AG20443 (cell line): ENCODE measurements at regions not wholly inside any gene's neighbourhood (a gene's known extent, or its start where the extent isn't known, plus 50 kb on each side); places are given as distances from the start of the nearest gene placed in this dataset.

ENCODE experiments used
- DNase-seq: peaks from one replicate; pipeline ENCODE4 v3.0.0; 2012; ENCODE audit warnings: low spot score, mixed read lengths

DNA sequence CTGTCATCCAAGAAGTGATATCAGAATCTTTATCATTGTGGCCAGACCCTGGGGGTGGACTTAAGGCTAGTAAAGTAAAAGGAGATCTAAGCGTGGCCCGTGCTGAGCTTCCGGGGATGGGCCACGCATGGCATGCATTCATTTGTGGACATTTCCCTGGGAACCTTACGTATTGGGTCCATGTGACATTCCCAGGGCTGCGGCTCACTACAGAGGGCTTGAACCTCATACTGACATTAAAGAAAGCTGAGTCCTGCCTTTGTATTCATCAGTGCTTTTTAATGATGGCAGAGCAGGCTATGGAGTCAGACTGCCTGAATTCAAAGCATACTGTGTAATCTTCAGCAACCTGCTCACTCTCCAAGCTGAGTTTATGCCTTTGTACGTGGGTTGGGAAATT is 152.2 kb upstream of the AFDN start:
- DNase-seq: no peak

DNA sequence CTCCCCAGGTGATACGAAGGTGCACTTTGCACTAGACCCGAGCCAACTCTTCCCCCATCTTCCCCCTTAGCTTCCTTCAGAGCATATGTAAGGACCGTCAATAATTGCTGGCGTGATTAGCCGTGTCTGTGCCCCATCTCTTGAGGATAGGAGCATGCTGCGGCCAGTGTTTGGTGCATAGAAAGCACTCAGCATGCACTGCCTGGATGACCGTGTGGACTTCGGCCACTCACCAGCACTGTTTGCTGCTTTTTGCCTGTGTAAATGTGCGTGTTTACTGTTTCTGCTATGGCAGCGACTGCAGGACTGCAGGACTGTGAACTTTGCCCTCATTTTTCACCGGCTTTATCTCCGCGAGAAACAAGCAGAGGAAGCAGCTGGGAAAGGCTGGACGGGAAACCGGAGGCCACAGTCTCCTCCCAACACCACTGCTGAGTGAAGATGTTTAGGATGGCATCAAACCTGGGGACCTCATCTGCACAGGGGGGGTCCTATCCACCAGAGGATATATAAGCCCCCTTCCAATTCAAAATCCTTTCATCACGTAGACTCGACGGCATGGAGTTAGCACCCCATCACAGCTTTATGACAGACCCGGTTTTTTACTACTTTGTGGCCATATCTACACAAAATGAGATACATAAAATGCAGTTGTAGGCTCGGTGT is 150.6 kb upstream of the AFDN start:
- no peak for DNase-seq

DNA sequence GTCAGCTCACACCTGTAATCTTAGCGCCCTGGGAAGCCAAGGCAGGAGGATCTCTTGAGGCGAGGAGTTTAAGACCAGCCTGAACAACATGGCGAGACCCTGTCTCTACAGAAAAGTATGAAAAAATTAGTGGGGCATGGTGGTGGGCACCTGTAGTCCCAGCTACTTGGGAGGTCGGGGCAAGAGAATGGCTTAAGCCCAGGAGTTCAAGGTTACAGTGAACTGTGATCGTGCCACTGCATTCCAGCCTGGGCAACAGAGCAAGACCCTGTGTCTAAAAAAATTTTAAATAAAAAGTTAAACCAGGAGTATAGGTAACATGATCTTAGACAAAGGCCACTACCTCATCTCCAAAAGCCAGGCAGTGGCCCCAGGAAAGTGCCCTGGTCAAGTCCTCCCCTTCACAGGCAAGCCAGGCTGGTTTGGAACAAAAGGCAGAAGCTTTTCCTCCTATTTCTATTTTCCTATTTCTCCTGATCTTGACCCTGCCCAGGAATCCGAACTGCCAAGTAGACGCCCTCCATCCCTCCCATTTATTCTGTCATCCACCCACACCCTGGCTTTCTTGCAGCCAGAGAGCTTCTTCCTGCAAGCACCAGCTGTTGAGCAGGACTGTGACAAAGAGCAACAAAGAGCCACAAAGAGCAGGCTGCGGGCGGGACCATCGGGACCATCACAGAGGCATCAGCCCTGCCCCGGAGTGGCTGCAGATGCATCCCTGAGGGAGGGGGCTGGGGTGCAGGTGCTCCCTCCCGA is 149.9 kb upstream of the AFDN start:
- DNase-seq: no peak

DNA sequence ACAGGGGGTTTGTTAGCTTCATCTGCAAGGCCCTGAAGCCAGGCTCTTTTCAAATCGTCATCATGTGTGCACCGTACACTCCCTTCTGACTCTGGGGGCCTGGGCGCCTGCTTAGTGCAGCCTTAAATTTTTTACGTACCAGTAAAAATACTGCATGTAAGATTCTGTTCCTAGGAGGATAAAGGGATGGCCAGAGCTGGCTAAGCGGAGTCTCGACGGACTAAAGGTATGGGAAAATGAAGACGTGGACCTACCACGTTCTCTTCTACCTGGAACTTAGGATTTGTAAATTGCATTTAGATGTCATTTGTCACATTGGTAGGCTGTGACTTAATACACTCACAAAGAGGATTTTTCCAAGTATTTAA is 149.3 kb upstream of the AFDN start:
- no peak for DNase-seq

DNA sequence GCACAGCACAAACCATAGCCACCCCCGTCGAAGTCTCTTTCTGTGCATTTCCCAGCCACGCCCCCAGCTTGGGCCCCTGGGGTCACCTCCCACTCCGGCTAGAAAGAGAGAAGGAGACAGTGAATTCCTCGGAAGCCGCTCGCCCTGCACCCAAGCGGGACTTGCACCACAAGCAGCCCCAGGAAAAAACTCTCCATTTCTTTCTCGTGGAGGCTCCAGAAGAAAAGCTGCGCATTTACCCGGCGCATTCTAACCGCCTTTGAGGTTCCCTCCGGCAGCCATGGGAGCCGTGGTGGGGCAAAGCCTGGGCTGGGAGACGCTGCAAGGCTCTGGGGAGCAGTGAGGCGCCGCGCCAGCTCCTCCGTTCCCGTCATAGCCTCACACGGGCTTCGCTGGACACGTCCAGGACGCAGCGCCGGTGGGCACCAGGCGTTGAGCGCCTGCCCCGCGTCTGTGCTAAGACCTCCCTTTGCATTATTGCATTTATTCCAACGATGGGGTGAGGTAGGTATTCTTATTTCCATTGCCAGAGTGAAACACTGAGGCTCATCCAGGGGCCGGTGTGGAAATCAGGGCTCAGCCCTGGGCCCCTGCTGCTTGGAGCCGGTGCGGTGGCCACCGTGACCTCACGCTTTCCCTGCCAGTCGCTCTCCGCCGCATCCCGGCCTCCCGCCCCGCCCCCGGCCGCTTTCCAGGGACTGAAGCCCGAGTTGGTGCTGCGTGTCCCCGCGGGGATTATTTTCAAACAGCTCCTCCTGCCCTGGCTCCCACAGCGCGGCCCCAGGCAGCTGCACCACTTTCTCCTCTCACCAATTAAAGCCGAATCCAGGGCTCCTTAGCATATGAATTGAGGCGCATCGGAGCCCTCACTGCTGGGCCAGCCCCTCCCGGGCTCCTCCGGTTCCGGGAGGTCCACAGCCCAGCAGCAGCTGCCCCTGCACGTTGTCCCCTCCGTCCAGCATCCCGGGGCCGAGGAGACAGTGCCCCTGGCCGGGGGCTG is 148.3 kb upstream of the AFDN start:
- DNase-seq: no peak

DNA sequence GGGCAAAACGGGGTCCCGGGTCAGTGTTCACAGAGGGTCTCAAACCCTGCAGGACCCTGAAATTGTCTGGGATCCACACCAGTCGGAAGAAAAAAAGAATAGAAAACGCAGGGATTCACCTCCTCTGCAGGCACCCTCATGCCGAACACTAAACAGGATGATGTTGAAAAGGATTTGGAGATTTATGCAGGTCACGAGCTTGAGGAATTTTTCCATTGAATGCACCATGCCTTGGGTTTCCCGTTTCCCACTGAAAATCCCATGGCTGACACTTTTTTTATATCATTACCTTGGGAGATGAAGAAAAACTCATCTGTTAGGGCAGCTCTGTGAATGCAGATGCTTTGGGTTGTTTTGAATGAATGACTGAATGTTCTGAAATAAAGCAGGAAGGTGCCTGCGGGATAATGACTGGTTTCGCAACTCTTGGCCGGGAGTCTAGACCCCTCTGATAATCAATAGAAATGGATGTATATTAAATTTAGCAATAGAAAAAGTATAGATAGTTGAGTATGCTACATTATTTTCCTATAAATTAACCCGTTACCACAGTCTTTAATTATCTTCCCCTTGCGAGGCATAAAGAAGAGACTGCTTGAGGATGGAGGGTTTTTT is 147.5 kb upstream of the AFDN start:
- DNase-seq: no peak

DNA sequence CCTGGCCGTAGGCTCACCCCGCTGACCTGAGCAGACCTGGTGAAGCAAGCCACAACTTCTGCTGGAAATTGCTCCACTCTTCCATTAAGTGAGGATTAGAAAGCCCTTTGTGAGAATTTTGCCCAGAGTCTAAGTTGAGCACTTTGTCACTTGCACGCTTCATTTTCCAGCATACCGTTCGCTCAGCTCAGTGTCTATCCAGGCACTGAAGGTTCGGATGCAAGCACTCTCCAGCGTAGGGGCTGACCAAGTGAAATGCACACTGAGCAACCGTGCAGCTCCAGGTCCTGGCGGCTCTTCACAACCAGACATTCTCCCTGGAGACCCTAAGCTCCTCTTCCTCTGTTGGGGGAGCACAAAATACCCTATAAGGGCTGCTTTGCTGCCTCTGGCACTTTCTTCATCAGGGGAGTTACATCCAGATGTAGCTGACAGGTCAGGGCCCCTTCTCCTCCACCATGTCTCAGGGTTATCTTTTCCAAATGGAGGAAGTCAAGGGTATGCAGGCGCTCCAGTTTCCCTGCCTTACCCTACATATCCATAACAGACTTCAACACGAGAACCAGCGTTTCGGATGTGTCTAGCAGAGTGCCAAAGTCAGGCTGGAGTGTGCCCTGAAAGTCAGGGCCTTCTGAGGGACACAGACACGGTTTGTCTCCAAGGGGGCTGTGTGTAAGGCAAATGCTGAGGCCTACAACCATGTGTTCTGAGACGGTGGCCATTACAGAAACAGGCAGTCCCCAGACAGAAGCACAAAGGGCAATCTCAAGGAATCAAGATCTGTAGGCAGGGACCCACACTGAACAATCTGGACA is 146.7 kb upstream of the AFDN start:
- no peak for DNase-seq

DNA sequence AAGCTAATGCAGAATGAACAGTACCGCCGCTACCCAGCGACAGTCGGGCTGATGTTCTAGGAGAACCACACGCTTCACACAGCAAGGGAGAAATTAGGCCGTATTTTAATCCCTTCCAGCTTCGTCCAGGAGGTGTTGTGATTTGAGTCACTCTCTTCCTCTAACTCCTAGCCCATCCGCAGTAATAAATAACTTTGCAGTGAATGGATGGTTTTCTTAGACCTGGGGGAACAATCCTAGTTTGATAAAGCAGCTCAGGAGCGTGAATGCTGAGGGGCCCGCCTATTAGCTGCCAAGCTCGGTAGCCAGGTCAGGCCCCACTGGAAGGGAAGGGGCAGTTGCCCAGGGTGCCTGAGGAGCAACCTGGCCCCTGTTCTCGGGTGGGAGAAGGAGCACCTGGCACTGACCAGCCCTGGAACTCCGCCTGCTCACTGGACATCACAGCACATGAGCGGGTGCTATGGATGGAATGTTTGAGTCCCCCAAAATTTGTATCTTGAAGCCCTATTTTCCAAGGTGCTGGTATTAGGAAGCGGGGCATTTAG is 146.0 kb upstream of the AFDN start:
- no peak for DNase-seq

DNA sequence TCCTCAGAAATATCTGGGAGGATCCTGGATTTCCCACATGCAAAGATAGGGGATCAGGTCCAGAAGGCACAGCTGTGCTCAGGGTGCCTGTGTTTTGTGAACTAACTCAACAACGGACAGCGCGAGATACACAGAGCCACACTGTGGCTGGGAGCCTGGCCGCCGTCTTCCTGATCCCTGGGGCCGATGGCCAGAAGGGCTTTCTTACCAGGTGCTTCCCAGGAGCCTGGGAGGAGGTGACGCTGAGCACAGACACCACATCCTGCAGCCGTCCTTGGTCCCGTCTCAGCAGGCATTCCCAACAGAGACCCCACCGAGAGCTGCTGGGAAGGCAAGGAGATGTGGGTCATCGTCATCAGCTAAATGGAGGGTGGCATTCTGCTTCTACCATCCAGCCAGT is 144.6 kb upstream of the AFDN start:
- no peak for DNase-seq

DNA sequence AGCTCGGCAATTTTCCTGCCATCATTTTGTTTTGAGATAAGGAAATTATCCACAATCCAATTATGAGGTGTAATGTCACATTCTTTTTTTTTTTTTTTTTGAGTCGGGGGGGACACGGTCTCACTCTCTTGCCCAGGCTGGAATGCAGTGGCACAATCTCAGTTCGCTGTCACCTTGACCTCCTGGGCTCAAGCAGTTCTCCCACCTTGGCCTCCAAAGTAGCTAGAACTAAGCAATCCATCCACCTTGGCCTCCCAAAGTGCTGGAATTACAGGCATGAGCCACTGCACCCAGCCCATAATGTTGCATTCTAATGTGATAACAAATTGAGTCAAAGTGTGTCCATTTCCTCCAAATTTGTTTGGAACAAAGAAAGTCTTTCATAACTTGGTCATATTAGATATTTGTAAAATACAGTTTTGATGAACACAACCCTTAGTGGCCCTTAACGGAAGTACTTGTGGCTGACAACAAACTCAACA is 144.1 kb upstream of the AFDN start:
- DNase-seq: no peak

DNA sequence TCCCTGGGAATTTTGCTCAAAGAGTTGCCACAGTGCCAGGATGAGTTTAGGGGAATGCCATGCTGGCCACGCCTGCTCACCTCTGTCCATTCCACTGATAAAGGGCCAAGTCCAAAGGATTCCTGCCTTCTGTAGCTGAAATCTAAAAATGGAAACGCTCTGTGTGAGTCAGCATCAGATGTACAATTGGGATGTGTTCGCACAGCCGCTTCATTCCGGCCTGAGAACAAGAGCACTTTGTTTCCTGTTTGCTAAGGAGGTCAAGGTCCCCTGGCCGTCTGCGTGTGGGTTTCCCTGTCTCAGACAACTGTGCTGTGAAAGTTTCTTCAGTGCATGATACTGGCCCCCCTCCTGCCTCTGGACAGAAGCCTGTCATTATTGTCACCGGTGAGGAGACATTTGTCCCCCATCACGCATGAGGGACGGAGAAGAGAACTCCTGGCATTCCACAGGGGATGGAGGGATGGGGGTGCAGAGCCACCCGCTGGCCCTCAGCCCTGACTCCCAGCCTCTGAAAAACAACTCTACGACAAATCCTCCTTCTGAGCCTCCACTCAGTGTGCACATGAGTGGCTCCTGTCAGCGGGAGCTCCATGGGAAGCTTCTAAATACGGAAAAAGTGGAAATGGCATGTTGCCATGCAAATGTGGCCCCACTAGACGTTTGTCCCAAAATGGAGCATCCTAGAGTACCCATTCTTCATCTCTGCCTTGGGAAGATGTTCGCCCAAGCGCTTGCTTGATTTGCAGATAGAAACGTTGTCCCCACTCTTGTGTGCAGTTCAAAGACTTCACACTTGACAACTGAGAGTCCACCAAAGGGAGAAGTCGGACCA is 143.5 kb upstream of the AFDN start:
- no peak for DNase-seq

DNA sequence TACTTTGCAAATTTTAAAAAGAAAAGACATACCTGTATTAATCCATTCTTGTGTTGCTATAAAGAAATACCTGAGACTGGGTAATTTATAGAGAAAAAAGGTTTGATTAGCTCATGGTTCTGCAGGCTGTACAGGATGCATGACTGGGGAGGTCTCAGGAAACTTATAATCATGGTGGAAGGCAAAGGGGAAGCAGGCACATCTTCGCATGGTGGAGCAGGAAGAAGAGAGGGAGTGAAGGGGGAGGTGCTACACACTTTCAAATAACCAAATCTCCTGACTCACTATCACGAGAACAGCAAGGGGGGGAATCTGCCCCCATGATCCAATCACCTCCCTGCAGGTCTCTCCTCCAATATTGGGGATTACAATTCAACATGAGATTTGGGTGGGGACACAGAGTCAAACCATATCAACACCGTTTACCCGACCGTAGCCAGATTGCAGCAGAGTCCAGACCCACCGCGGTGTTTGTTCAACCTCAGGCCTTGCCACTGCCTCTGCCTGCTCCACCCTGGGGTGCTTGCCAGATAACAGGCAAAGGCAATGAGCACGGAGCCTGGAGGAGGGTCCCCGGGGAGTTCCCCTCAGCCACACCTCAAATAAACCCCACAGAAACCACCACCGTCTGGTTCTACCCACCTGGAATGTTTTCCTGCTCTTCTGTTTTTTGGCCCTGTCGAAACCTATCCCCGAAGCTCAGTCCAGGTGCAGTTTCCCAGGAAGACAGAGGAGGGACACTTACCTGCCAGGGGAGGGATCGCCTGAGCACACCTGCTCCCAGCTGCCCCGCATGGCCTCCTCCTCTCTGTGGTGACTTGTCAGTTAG is 142.2 kb upstream of the AFDN start:
- DNase-seq: no peak

DNA sequence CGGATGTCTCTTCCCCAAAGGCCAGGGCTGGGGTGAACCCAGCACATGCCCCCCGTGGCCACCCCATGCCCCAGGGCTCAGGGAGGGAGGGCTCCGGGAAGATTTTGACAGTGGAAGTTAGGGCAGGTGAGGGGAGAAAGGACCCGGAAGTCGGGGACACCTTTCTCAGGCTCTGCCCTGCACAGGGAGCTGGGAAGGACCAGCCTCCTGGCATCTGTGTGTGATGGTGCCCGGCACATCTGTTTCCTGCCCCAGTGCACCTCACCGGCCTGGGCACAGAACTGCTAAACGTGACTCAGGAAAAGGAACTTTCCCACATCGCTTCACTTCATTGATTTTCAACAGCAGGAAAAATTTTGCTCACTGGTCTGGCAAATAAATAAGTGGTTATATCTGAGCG is 141.1 kb upstream of the AFDN start:
- DNase-seq: no peak

DNA sequence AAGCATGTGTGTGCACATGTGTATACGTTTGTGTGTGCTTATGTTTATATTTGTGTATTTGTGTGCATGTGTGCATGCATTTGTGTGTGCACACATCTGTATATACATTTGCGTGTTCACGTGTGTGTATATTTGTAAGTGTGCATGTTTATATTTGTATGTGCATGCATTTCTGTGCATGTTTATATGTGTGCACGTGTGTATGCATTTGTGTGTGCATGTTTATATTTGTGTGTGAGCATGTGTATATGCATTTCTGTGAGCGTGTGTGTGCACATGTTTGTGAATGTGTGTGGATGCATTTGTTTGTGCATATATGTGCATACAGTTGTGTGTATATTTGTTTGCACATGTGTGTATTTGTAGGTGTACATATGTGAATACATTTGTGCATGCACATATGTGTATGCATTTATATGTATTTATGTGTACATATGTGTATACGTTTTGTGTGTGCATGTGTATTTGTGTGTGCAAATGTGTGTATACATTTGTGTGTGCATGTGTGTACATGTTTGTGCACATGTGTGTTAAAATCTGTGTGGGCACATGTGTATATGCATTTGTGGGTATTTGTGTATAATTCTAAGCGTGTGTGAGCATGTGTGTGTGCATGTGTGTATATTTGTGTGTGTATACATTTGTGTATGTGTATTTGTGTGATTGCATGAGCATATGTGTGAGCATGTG is 140.4 kb upstream of the AFDN start:
- DNase-seq: no peak

DNA sequence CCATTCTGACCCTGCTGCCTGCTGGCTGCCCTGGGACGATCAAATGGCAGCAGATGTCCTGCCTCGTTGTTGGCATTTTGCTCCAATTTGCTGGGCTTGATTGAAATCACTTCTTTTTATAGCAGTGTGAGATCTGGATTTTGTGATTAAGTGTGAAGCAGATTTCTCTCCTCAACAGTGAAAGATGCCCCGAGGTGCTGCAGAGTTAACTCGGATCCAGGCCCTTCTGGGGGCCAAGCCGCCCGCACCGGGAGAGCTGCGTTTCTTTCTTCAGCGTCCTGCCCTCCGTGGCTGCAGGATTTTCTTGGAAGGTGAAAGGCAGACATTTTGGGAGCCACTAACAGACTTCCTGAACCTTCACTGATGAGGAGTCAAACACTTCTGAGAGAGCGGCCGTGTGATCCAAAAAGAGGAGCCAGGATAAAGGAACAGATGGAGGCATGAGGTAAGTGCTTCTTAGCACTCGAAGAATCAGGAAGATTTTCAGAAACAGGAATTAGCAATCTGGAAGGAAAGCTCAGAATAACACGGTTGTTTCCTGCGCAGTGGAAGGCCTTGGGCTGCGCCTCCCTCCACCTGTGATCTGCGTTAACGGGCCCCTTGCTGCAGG is 139.5 kb upstream of the AFDN start:
- DNase-seq: no peak

DNA sequence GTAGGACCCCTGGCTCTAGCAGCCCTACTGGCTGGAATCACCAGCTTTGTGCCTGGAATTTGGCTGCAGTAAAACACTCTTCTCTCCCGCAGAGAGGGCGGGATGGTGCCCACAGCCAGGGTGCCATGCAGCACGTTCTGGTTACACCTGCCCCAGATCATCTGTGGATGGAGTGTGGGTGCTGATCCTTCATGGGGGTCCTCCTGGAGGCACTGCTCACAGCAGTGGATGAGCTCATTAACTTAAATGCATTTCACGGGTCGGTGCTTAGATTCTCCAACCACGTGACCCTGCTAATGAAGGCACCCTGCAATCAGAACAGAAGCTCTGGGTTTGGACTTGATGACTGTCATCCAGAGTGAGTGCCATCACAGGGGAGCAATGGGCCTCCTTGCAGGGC is 138.6 kb upstream of the AFDN start:
- no peak for DNase-seq

DNA sequence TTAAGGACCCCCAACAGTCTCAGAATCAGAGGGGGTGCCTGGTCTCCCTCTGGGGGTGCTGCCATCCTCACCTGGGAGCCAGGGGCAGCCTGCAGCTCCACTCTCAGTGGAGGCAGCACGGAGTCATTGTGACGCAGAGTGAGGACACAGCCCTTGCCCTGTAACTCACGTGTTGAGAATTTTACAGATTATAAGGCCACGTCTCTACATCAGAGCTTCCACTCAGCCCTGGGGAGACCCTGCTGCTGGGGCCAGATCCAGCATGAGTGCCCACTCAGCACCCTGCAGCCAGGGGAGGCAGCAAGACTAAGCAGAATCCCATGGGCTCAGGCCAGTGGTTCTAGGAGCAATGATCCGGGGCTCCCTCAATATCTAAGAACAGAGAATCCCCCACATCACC is 137.4 kb upstream of the AFDN start:
- DNase-seq: no peak

DNA sequence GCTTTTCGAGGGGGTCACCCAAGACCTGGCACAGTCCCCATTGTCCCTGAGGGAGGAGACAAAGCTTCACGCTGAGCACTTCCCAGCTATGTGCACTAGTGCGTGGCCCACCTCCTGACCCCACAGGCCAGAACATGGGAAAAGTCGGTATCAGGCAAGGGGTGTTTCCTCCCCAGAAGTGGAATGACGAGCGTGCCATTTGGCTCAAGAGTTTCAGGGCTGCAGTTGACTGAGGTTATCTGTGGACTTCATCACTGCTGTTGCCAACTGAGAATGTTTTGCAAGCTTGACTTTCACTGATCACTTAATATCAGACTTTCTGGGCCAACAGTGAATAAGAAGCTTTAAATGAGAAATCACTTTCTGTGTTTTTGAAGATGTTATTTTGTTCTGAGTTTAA is 137.0 kb upstream of the AFDN start:
- no peak for DNase-seq
